Liver (tissue), 3 donors: ENCODE measurements at regions not wholly inside any gene's neighbourhood (a gene's known extent, or its start where the extent isn't known, plus 50 kb on each side); places are given as distances from the start of the nearest gene placed in this dataset.

Experiments used
- CTCF ChIP-seq: fragments of 150-350 bp; IDR thresholded peaks from 2 replicates; pipeline ENCODE4 v1.5.1; 2017; ENCODE audit warnings: improper control_type of control experiment, low read depth, low read length; ENCODE audit not compliant: missing input control
- SP1 ChIP-seq: IDR thresholded peaks from 2 replicates; pipeline ENCODE4 v1.6.1; 2018; ENCODE audit warnings: antibody characterized with exemption, mild to moderate bottlenecking
- donor health status: healthy.
- donor health status: healthy.

- TF ChIP-seq SP1 = no peak
- no peak for TF ChIP-seq CTCF
Observed at GRCh38 chr6:4185419-4185818, 50.0 kb upstream of the ECI2 start.
